ENCODE measurements at regions not wholly inside any gene's neighbourhood (a gene's known extent, or its start where the extent isn't known, plus 50 kb on each side); places are given as distances from the start of the nearest gene placed in this dataset.
A peak's percentile ranks its signal among the peaks of the same experiment; 100 is the strongest.

GRCh38 chr1:90505806-90506205 lies 211.3 kb downstream of the BARHL2 start:
- TF ChIP-seq CTCF (conservative IDR thresholded peaks at IDR 0.05), result no peak
- WGBS, 2 experiments (ENCODE audit: insufficient coverage in 1 of 2, insufficient read length in 1 of 2), result 94% methylated on average over 2 of the region's 2 CpGs; no CpG with 5 or more reads in 1 of the 2 experiments
- no peak overlapping the region for H3K27ac Mint-ChIP-seq

GRCh38 chr1:90504509-90504908 lies 212.6 kb downstream of the BARHL2 start:
- no peak for DNase-seq
- no peak overlapping the region for H3K9ac ChIP-seq (ENCODE audit: extremely low read depth, low read length, poor library complexity, severe bottlenecking)
- H3K4me1 ChIP-seq (ENCODE audit: control insufficient read depth, insufficient read depth, low read length), result peaks cover 16% of the 10 kb centered on the region
- WGBS, 2 experiments (ENCODE audit: insufficient coverage in 1 of 2, insufficient read length in 1 of 2), result 94% methylated on average over 1 of the region's 1 CpG; no CpG with 5 or more reads in 1 of the 2 experiments
- H3K36me3 ChIP-seq (ENCODE audit: control insufficient read depth, insufficient read depth, low read length), result no peaks in the 10 kb centered on the region
- no peak overlapping the region for H3K4me3 Mint-ChIP-seq
- no peak overlapping the region for H3K27ac ChIP-seq (ENCODE audit: low read depth, low read length)
- H3K27ac Mint-ChIP-seq, result no peak overlapping the region
- H3K9me3 ChIP-seq (ENCODE audit: control insufficient read depth, low read length), result no peaks in the 10 kb centered on the region
- TF ChIP-seq CTCF (conservative IDR thresholded peaks at IDR 0.05), result no peak
- no peak overlapping the region for H3K4me3 ChIP-seq (ENCODE audit: low read length)
- no peaks in the 10 kb centered on the region for H3K27me3 ChIP-seq (ENCODE audit: control insufficient read depth, insufficient read depth, low read length, poor library complexity, severe bottlenecking)
- H3K36me3 Mint-ChIP-seq (ENCODE audit: low read depth), result no peaks in the 10 kb centered on the region
- peaks cover 52% of the 10 kb centered on the region for H3K4me1 Mint-ChIP-seq
- peaks cover 4% of the 10 kb centered on the region for H3K27me3 Mint-ChIP-seq (ENCODE audit: insufficient read depth)
- no peaks in the 10 kb centered on the region for H3K9me3 Mint-ChIP-seq

More at GRCh38 chr1:90505806-90506205, 211.3 kb downstream of the BARHL2 start:
- Mint-ChIP-seq H3K4me3 (no peak overlapping the region), H3K9me3 (no peaks in the 10 kb centered on the region), H3K4me1 (peaks cover 49% of the 10 kb centered on the region), H3K27me3 (ENCODE audit: insufficient read depth) (no peaks in the 10 kb centered on the region), H3K36me3 (ENCODE audit: low read depth) (no peaks in the 10 kb centered on the region)
- Histone ChIP-seq H3K4me1 (ENCODE audit: control insufficient read depth, insufficient read depth, low read length) (peaks cover 18% of the 10 kb centered on the region), H3K4me3 (ENCODE audit: low read length) (no peak overlapping the region), H3K27ac (ENCODE audit: low read depth, low read length) (no peak overlapping the region), H3K36me3 (ENCODE audit: control insufficient read depth, insufficient read depth, low read length) (no peaks in the 10 kb centered on the region), H3K27me3 (ENCODE audit: control insufficient read depth, insufficient read depth, low read length, poor library complexity, severe bottlenecking) (no peaks in the 10 kb centered on the region), H3K9ac (ENCODE audit: extremely low read depth, low read length, poor library complexity, severe bottlenecking) (no peak overlapping the region), H3K9me3 (ENCODE audit: control insufficient read depth, low read length) (no peaks in the 10 kb centered on the region)
- no peak for DNase-seq

GRCh38 chr1:90502696-90503095 lies 214.4 kb downstream of the BARHL2 start:
- H3K9me3 ChIP-seq (ENCODE audit: control insufficient read depth, low read length), result no peaks in the 10 kb centered on the region
- TF ChIP-seq CTCF (conservative IDR thresholded peaks at IDR 0.05), result no peak
- peaks cover 11% of the 10 kb centered on the region for H3K4me1 ChIP-seq (ENCODE audit: control insufficient read depth, insufficient read depth, low read length)
- H3K36me3 Mint-ChIP-seq (ENCODE audit: low read depth), result no peaks in the 10 kb centered on the region
- WGBS, 2 experiments (ENCODE audit: insufficient coverage in 1 of 2, insufficient read length in 1 of 2), result 24 to 60% methylated on average over 1 of the region's 1 CpG
- no peaks in the 10 kb centered on the region for H3K36me3 ChIP-seq (ENCODE audit: control insufficient read depth, insufficient read depth, low read length)
- no peak overlapping the region for H3K9ac ChIP-seq (ENCODE audit: extremely low read depth, low read length, poor library complexity, severe bottlenecking)
- H3K9me3 Mint-ChIP-seq, result no peaks in the 10 kb centered on the region
- H3K27me3 ChIP-seq (ENCODE audit: control insufficient read depth, insufficient read depth, low read length, poor library complexity, severe bottlenecking), result peaks cover 3% of the 10 kb centered on the region
- H3K27ac ChIP-seq (ENCODE audit: low read depth, low read length), result no peak overlapping the region
- peaks cover 41% of the 10 kb centered on the region for H3K4me1 Mint-ChIP-seq
- no peak overlapping the region for H3K4me3 ChIP-seq (ENCODE audit: low read length)
- DNase-seq, result peak; percentile 77
- H3K4me3 Mint-ChIP-seq, result no peak overlapping the region
- H3K27me3 Mint-ChIP-seq (ENCODE audit: insufficient read depth), result peaks cover 5% of the 10 kb centered on the region
- H3K27ac Mint-ChIP-seq, result no peak overlapping the region

Measured in endodermal cell (in vitro differentiated cells).